Endodermal cell (in vitro differentiated cells): ENCODE measurements at regions not wholly inside any gene's neighbourhood (a gene's known extent, or its start where the extent isn't known, plus 50 kb on each side); places are given as distances from the start of the nearest gene placed in this dataset.

Source experiments
- DNase-seq: peaks from one replicate; pipeline ENCODE4 v3.0.0-alpha.2; 2017
- H3K27ac ChIP-seq: 2 replicates; pipeline ENCODE4 v1.5.1; 2013; ENCODE audit warnings: mild to moderate bottlenecking, low read depth, low read length, moderate library complexity
- H3K27me3 ChIP-seq: 2 replicates; pipeline ENCODE4 v1.6.1; 2013; ENCODE audit warnings: mild to moderate bottlenecking, low read length, moderate library complexity; ENCODE audit not compliant: insufficient read depth, control insufficient read depth, poor library complexity, severe bottlenecking
- H3K36me3 ChIP-seq: 2 replicates; pipeline ENCODE4 v1.7.0; 2013; ENCODE audit warnings: mild to moderate bottlenecking, low read length, moderate library complexity; ENCODE audit not compliant: control insufficient read depth, insufficient read depth
- H3K4me1 ChIP-seq: one replicate; pipeline ENCODE4 v1.7.0; 2013; ENCODE audit warnings: low read length; ENCODE audit not compliant: control insufficient read depth, insufficient read depth
- H3K4me3 ChIP-seq: 2 replicates; pipeline ENCODE4 v1.5.1; 2013; ENCODE audit warnings: mild to moderate bottlenecking, low read length, moderate library complexity
- H3K9ac ChIP-seq: 2 replicates; pipeline ENCODE4 v1.6.1; 2013; ENCODE audit warnings: mild to moderate bottlenecking, low read length, moderate library complexity; ENCODE audit not compliant: poor library complexity, severe bottlenecking; ENCODE audit errors: extremely low read depth
- H3K9me3 ChIP-seq: 2 replicates; pipeline ENCODE4 v1.6.1; 2013; ENCODE audit warnings: mild to moderate bottlenecking, low read length, moderate library complexity; ENCODE audit not compliant: control insufficient read depth
- H3K27ac Mint-ChIP-seq: 2 replicates; pipeline ENCODE4 v1.8.0; 2020; ENCODE audit warnings: mixed read lengths
- H3K27me3 Mint-ChIP-seq: 2 replicates; pipeline ENCODE4 v1.8.0; 2021; ENCODE audit warnings: mild to moderate bottlenecking, mixed read lengths; ENCODE audit not compliant: insufficient read depth
- H3K36me3 Mint-ChIP-seq: 2 replicates; pipeline ENCODE4 v1.8.0; 2020; ENCODE audit warnings: low read depth, mixed read lengths
- H3K4me1 Mint-ChIP-seq: 2 replicates; pipeline ENCODE4 v1.8.0; 2020; ENCODE audit warnings: mixed read lengths
- H3K4me3 Mint-ChIP-seq: 2 replicates; pipeline ENCODE4 v1.8.0; 2020; ENCODE audit warnings: mild to moderate bottlenecking, moderate library complexity, mixed read lengths
- H3K9me3 Mint-ChIP-seq: 2 replicates; pipeline ENCODE4 v1.8.0; 2020; ENCODE audit warnings: mild to moderate bottlenecking, mixed read lengths
- CTCF ChIP-seq: fragments of 200-600 bp; sonication (generic); conservative IDR thresholded peaks from 2 replicates; pipeline ENCODE4 v1.5.0; 2021; ENCODE audit warnings: antibody characterized with exemption, mild to moderate bottlenecking
- WGBS, 2 experiments: methylation state at CpG; one replicate each; pipeline versions ENCODE4 v1.1.5 to v1.1.7; 2013; ENCODE audit warnings: missing lambda C conversion rate in 2 of 2, mixed read lengths in 1 of 2; ENCODE audit not compliant: insufficient coverage in 1 of 2, insufficient read length in 1 of 2; 5-methylcytosine and 5-hydroxymethylcytosine counted together

DNA sequence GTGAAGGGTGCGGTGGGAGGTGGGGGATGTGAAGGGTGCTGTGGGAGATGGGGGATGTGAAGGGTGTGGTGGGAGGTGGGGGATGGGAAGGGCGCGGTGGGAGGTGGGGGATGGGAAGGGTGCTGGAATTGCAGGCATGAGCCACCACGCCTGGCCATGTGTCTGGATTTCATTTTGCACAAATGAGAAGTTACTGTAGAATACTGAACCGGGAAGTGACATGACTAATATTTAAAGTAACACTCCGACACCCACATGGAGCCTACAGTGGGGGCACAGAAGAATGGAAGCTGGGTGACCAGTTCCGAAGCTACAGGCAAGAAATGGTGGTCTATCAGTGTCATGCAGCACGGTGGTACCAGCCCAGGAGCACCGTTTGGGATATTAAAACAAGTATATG is 69.9 kb upstream of the SPTLC1 start:
- H3K4me3 ChIP-seq, result no peak overlapping the region

GRCh38 chr9:92184041-92184564 is 68.9 kb upstream of the SPTLC1 start:
- peaks cover 9% of the 10 kb centered on the region for H3K9me3 Mint-ChIP-seq
- DNase-seq, result no peak
- H3K4me1 Mint-ChIP-seq, result peaks cover 6% of the 10 kb centered on the region
- H3K27ac Mint-ChIP-seq, result no peak overlapping the region
- peaks cover 2% of the 10 kb centered on the region for H3K27me3 Mint-ChIP-seq
- Histone ChIP-seq H3K4me3 (no peak overlapping the region), H3K9me3 (peaks cover 10% of the 10 kb centered on the region), H3K9ac (no peak overlapping the region), H3K36me3 (no peaks in the 10 kb centered on the region), H3K27me3 (no peaks in the 10 kb centered on the region), H3K4me1 (peaks cover 3% of the 10 kb centered on the region), H3K27ac (no peak overlapping the region)
- 79% methylated on average over 1 of the region's 1 CpG; no CpG with 5 or more reads in 1 of the 2 experiments for WGBS, 2 experiments
- no peak for TF ChIP-seq CTCF
- H3K4me3 Mint-ChIP-seq, result no peak overlapping the region
- H3K36me3 Mint-ChIP-seq, result no peaks in the 10 kb centered on the region

More for the DNA sequence above, 69.9 kb upstream of the SPTLC1 start:
- H3K9ac ChIP-seq, result no peak overlapping the region
- 90 to 94% methylated on average over 5 to 8 of the region's 9 CpGs for WGBS, 2 experiments
- H3K4me1 Mint-ChIP-seq, result peaks cover 7% of the 10 kb centered on the region
- peaks cover 10% of the 10 kb centered on the region for H3K9me3 ChIP-seq
- peaks cover 3% of the 10 kb centered on the region for H3K4me1 ChIP-seq
- TF ChIP-seq CTCF, result no peak
- no peaks in the 10 kb centered on the region for H3K36me3 ChIP-seq
- H3K36me3 Mint-ChIP-seq, result no peaks in the 10 kb centered on the region
- H3K9me3 Mint-ChIP-seq, result peaks cover 9% of the 10 kb centered on the region
- no peak overlapping the region for H3K27ac Mint-ChIP-seq
- no peak overlapping the region for H3K27ac ChIP-seq
- no peak overlapping the region for H3K4me3 Mint-ChIP-seq
- DNase-seq, result no peak
- no peaks in the 10 kb centered on the region for H3K27me3 ChIP-seq
- peaks cover 2% of the 10 kb centered on the region for H3K27me3 Mint-ChIP-seq

GRCh38 chr9:92183449-92183848 is 68.2 kb upstream of the SPTLC1 start:
- WGBS, 2 experiments, result 82 to 100% methylated on average over 1 to 5 of the region's 5 CpGs
- no peak for DNase-seq
- no peak overlapping the region for H3K27ac Mint-ChIP-seq

More at GRCh38 chr9:92183449-92183848, 68.2 kb upstream of the SPTLC1 start:
- Histone ChIP-seq H3K9me3 (peaks cover 10% of the 10 kb centered on the region), H3K9ac (no peak overlapping the region), H3K27me3 (no peaks in the 10 kb centered on the region), H3K27ac (no peak overlapping the region), H3K36me3 (no peaks in the 10 kb centered on the region), H3K4me1 (peaks cover 3% of the 10 kb centered on the region), H3K4me3 (no peak overlapping the region)
- peaks cover 9% of the 10 kb centered on the region for H3K9me3 Mint-ChIP-seq
- peaks cover 6% of the 10 kb centered on the region for H3K4me1 Mint-ChIP-seq
- H3K36me3 Mint-ChIP-seq, result no peaks in the 10 kb centered on the region
- H3K27me3 Mint-ChIP-seq, result peaks cover 2% of the 10 kb centered on the region
- H3K4me3 Mint-ChIP-seq, result no peak overlapping the region
- TF ChIP-seq CTCF, result no peak
